HG02763 (cell line): ENCODE measurements at regions not wholly inside any gene's neighbourhood (a gene's known extent, or its start where the extent isn't known, plus 50 kb on each side); places are given as distances from the start of the nearest gene placed in this dataset.

ENCODE experiments used
- ATAC-seq: cut with Tn5 transposase; IDR thresholded peaks from one replicate; pipeline ENCODE4 v1.9.1; 2021; ENCODE audit warnings: mild to moderate bottlenecking, moderate library complexity; ENCODE audit not compliant: unreplicated experiment

GRCh38 chr6:93972791-93973190 is 553.4 kb upstream of the EPHA7 start:
- no peak for ATAC-seq

GRCh38 chr6:93970684-93971083 is 551.3 kb upstream of the EPHA7 start:
- ATAC-seq, result no peak

DNA sequence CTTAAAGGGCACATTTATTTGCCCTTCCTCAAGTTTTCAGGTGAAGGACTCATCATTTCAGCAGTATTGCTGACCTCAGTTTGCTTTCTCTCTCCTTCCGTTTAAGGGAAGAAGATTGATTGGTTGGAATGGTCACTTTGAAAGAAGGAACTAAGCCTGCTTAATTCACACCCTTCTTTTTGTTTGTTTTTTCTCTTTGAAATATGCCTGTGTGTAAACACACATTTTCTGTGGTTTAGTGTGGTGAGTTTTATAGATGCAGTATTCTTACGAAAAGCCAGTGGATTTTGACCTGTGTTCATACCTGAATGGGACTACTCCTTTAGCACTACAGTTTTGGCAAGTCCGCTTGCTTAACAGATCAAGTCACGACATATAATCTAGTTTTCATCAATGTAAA is 548.8 kb upstream of the EPHA7 start:
- no peak for ATAC-seq

- ATAC-seq, result no peak
Observed at GRCh38 chr6:93964926-93965325, 545.6 kb upstream of the EPHA7 start.

DNA sequence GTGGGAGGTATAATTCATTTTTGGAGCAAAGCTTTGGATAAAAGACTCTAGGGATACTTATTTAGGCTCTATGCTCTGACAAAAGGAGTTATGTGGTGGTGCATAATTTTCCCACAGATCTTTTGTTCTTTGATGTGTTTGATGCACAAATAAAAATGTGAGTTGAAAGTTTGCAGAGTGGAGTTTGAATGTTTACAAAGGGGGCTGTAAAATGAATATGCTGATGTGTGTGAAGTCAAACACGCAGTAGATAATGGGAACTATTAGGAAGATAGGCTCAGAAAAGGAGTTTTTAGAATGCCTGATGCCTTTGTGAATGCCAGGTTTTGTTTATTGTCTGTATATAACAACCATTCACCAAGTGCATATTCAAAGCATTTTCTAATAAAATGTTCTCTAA is 545.0 kb upstream of the EPHA7 start:
- ATAC-seq, result no peak

DNA sequence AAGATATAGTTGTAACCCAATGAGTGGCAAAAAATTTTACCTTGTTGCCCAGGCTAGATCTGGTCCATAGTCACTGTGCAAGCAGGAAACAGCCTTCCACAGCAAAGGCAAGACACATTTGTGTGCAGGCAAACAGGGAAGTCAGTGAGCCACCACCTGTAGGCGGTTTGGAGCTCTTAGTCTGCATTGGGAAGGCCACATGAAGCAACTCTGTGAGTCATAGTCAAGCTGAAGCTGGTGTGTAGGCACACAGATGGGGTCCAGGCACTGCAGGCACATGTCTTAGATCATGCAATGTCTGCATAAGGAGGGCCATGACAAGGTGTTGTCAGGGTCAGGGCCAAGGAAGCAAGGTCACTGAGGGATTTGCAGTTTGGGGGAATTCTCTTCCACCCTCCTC is 543.2 kb upstream of the EPHA7 start:
- no peak for ATAC-seq

- no peak for ATAC-seq
Observed at GRCh38 chr6:93954584-93954983, 535.2 kb upstream of the EPHA7 start.

DNA sequence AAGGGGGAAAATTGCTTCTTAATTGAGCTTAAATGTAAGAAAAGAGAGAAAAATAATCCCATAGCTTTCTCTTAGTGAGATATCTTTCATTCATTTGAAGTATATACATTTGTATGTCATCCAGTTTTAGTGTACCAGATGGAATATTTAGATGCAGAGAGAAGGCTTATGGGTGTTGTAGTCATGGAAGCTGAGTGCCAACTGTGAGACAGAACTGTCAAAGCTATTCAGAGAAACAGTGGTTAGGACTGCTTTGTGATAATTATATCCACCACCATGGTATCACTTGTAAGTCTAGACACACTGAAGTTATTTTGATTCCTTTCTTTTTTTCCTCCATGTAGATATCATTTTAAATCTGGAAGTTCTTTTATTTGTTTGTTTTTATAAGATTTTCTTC is 524.3 kb upstream of the EPHA7 start:
- no peak for ATAC-seq

GRCh38 chr6:93940381-93940780 is 521.0 kb upstream of the EPHA7 start:
- no peak for ATAC-seq

DNA sequence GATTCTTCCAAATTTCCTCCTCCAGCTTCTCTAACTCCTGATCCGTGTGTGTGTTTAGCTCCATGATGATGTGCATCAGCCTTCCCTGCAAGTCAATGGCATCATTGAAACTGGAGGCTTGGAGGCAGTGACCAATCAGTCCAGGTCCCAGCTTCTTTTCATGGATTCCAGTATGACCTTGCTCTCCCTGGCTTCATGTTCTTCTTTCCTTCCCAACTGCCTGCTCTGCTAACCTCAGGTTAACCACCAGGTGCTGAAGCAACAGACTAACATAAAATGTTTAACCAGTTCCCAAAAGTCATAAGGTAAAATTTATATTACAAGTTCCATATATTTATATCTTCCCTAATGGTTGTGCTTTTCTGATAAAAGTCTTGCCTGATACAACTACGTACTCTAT is 512.8 kb upstream of the EPHA7 start:
- no peak for ATAC-seq

DNA sequence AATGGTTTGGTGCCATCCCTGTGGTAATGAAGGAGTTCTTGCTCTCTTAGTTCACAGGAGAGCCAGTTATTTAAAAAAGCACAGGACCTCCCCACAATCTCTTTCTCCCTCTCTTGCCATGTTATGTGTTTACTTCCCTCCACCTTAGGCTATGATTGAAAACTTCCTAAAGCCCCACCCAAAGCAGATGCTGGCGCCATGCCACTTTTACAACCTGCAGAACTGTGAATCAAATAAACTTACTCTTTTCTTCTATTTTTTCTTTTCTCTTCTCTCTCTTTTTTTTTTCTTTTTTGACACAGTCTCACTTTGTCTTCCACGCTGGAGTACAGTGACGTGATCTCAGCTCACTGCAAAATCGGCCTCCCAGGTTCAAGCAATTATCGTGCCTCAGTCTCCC is 508.4 kb upstream of the EPHA7 start:
- no peak for ATAC-seq

- ATAC-seq, result no peak
Observed at GRCh38 chr6:93919365-93919764, 500.0 kb upstream of the EPHA7 start.

DNA sequence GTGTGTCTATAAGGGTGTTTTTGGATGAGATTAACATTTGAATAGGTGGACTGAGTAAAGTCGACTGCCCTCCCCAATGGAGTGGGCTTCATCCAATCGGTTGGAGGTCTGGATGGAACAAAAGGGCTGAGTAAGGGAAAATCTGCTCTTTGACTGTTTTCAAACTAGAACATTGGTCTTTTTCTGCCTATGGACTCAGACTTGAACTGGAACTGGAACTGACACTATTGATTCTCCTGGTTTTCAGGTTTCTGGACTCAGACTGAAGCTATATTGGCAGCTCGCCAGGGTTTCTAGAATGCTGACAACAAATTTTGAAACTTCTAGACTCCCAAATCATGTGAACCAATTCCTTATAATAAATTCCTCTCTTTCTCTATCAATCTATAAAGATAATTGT is 498.9 kb upstream of the EPHA7 start:
- no peak for ATAC-seq

DNA sequence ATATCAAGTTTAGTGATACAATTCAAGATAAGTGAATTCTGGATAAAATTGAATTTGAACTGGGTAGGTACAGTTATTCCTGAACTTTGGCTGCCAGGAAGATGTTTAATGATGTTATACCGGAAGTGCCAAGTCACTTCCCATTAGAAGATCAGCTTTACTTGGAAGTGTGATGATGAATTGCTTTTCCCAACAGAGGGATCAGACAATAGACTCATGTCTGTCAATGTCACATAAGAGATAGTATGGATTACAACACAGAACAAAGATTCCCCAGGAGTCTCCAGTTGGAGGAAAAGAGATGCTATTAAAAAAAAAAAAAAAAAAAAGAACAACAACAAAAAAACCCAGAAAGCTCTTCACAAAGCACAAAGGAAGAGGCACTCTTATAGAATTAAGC is 497.9 kb upstream of the EPHA7 start:
- ATAC-seq, result no peak

GRCh38 chr6:93916716-93917115 is 497.4 kb upstream of the EPHA7 start:
- no peak for ATAC-seq

- ATAC-seq, result no peak
Observed at GRCh38 chr6:93915961-93916360, 496.6 kb upstream of the EPHA7 start.

DNA sequence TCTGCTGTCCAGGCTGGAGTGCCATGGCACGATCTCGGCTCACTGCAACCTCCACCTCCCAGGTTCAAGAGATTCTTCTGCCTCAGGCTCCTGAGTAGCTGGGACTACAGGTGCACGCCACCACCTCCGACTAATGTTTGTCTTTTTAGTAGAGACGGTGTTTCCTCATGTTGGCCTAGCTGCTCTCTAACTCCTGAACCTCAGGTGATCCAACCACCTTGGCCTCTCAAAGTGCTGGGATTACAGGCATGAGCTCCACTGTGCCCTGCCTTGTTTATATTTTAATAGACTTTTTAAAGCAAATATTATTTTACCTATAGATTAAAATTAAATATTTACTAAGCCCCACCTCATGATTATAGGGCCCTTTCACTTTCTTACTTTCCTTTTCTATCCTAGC is 483.2 kb upstream of the EPHA7 start:
- no peak for ATAC-seq

DNA sequence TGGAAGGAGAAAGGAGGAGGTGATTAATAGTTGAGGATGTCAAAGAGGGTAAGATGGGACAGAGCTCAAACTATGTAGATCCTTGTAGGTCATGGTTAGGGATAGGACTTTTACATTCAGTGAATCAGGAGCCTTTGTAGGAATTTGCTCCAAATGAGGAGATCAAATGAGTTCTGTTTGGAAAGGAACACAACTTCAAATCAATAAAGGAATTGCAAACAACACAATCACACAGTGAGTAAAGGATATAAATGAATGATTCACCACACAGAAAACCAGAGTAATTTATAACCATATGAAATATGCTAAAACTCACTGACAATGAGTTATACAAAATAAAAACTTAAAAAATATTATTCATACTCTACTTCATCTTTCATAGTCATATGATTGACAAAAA is 480.8 kb upstream of the EPHA7 start:
- no peak for ATAC-seq

- ATAC-seq, result no peak
Observed at GRCh38 chr6:93896081-93896480, 476.7 kb upstream of the EPHA7 start.

GRCh38 chr6:93894521-93894920 is 475.2 kb upstream of the EPHA7 start:
- no peak for ATAC-seq

- no peak for ATAC-seq
Observed at GRCh38 chr6:93889713-93890112, 470.4 kb upstream of the EPHA7 start.

DNA sequence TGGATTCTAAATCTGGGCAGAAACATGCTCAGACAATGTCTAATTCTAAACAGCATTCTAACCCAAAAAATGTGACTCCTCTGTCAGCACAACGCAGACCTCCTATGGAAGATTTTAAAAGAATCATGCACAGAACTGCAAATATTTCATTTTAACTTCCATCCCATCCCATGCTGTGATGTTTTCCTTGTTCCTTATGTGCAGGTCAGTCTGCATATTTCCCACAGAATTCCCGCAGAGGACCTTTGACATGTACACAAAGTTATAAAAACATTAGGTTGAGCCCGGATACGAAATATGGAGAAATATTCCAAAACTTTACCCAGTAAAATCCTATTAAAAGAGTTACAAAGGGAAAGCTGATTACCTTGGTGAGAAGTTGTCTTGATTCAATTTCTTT is 467.1 kb upstream of the EPHA7 start:
- no peak for ATAC-seq

GRCh38 chr6:93859971-93860370 is 440.6 kb upstream of the EPHA7 start:
- ATAC-seq, result no peak

DNA sequence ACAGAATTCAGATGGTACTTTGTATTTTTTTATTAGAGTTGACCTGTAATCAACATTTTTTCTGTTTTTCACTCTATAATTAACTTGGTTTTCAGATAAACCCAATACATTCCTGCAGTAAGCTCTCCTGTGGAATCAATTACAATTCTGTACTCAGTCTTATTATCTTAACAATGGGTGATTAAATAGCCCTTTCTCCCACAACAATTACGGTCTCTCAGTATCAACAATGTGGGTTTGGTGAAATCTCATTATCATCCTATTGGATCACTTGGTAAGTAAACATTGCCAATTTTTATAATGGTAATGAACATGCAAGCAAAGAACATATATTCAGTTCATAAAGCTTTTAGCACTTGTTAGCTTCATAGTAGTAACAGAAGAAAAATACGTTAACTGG is 438.9 kb upstream of the EPHA7 start:
- ATAC-seq, result no peak
